GM19372 (cell line): ENCODE measurements at regions not wholly inside any gene's neighbourhood (a gene's known extent, or its start where the extent isn't known, plus 50 kb on each side); places are given as distances from the start of the nearest gene placed in this dataset.
"Not testable (repeated sequence)": the region's sequence is repeated elsewhere in the genome, so short reads cannot be mapped to it uniquely, and the experiment has no call there.

Experiments
- ATAC-seq: cut with Tn5 transposase; IDR thresholded peaks from one replicate; pipeline ENCODE4 v1.9.1; 2021; ENCODE audit warnings: mild to moderate bottlenecking, low read depth, moderate library complexity; ENCODE audit not compliant: unreplicated experiment

GRCh38 chr1:208681878-208682663 is 437.9 kb upstream of the PLXNA2 start:
- ATAC-seq, result no peak

GRCh38 chr1:208682664-208683013 is 438.5 kb upstream of the PLXNA2 start:
- no peak for ATAC-seq

GRCh38 chr1:208683141-208683540 is 439.0 kb upstream of the PLXNA2 start:
- ATAC-seq, result no peak

- ATAC-seq, result no peak
Observed at GRCh38 chr1:208684192-208684591, 440.0 kb upstream of the PLXNA2 start.

GRCh38 chr1:208686592-208686991 is 442.4 kb upstream of the PLXNA2 start:
- no peak for ATAC-seq

GRCh38 chr1:208688656-208689315 is 444.6 kb upstream of the PLXNA2 start:
- ATAC-seq, result no peak

- no peak for ATAC-seq
Observed at GRCh38 chr1:208691012-208691411, 446.8 kb upstream of the PLXNA2 start.

GRCh38 chr1:208709981-208710380 is 465.8 kb upstream of the PLXNA2 start:
- ATAC-seq, result no peak

GRCh38 chr1:208714323-208714722 is 470.1 kb upstream of the PLXNA2 start:
- no peak for ATAC-seq

- no peak for ATAC-seq
Observed at GRCh38 chr1:208717525-208717924, 473.3 kb upstream of the PLXNA2 start.

- ATAC-seq, result no peak
Observed at GRCh38 chr1:208722592-208722991, 478.4 kb upstream of the PLXNA2 start.

- no peak for ATAC-seq
Observed at GRCh38 chr1:208724079-208724478, 479.9 kb upstream of the PLXNA2 start.

GRCh38 chr1:208728815-208729214 is 484.6 kb upstream of the PLXNA2 start:
- ATAC-seq, result no peak

GRCh38 chr1:208731981-208732821 is 488.0 kb upstream of the PLXNA2 start:
- ATAC-seq, result peak; percentile 93

GRCh38 chr1:208737161-208737560 is 493.0 kb upstream of the PLXNA2 start:
- ATAC-seq, result no peak

GRCh38 chr1:208737922-208738321 is 493.7 kb upstream of the PLXNA2 start:
- ATAC-seq, result no peak

- not testable (repeated sequence) for ATAC-seq
Observed at GRCh38 chr1:208739636-208740035, 495.5 kb upstream of the PLXNA2 start.

GRCh38 chr1:208741296-208741695 is 497.1 kb upstream of the PLXNA2 start:
- ATAC-seq, result no peak

GRCh38 chr1:208743361-208743760 is 499.2 kb upstream of the PLXNA2 start:
- ATAC-seq, result no peak

GRCh38 chr1:208747979-208748378 is 503.8 kb upstream of the PLXNA2 start:
- no peak for ATAC-seq
